Suprapubic skin (tissue), 4 donors: ENCODE measurements at regions not wholly inside any gene's neighbourhood (a gene's known extent, or its start where the extent isn't known, plus 50 kb on each side); places are given as distances from the start of the nearest gene placed in this dataset.

Experiments
- DNase-seq, 2 donors: peaks; one replicate each; pipeline ENCODE4 v3.0.0-alpha.2; 2019; ENCODE audit warnings: low spot score in 2 of 2
- H3K27ac ChIP-seq: fragments of 200-600 bp; sonication (generic); one replicate; pipeline ENCODE4 v1.5.1; 2019
- H3K27me3 ChIP-seq: fragments of 200-600 bp; sonication (generic); one replicate; pipeline ENCODE4 v1.5.1; 2019
- H3K36me3 ChIP-seq: fragments of 200-600 bp; sonication (generic); one replicate; pipeline ENCODE4 v1.5.1; 2019
- H3K4me1 ChIP-seq: fragments of 200-600 bp; sonication (generic); one replicate; pipeline ENCODE4 v1.5.1; 2019
- H3K4me3 ChIP-seq: fragments of 200-600 bp; sonication (generic); one replicate; pipeline ENCODE4 v1.5.1; 2019; ENCODE audit warnings: mild to moderate bottlenecking
- H3K9me3 ChIP-seq: fragments of 200-600 bp; sonication (generic); one replicate; pipeline ENCODE4 v1.5.1; 2019
- EP300 ChIP-seq: sonication (generic); formaldehyde crosslinking; IDR thresholded peaks from one replicate; pipeline ENCODE4 v1.6.1; 2017; ENCODE audit warnings: antibody characterized with exemption
- POLR2A ChIP-seq, 2 donors: fragments of 450-650 bp; IDR thresholded peaks; one replicate each; pipeline ENCODE4 v1.6.1; 2017; ENCODE audit warnings: antibody characterized with exemption in 2 of 2, mild to moderate bottlenecking in 2 of 2, moderate library complexity in 2 of 2
- POLR2AphosphoS5 ChIP-seq, 3 donors: sonication (generic); formaldehyde crosslinking; IDR thresholded peaks; one replicate each; pipeline ENCODE4 v1.6.1; 2017; ENCODE audit warnings: antibody characterized with exemption in 3 of 3
- WGBS: methylation state at CpG from one replicate; pipeline ENCODE4 v1.1.5; 2018; 5-methylcytosine and 5-hydroxymethylcytosine counted together
- TF ChIP-seq, protein P1 (sequence below), 2 donors: fragments of 200-600 bp in 1 of 2; fragments of 450-650 bp in 1 of 2; sonication (generic) in 1 of 2; IDR thresholded peaks; one replicate each; pipeline ENCODE4 v1.5.1; 2016 to 2019; ENCODE audit warnings: antibody characterized with exemption in 2 of 2, mild to moderate bottlenecking in 1 of 2, moderate library complexity in 1 of 2

- no peak for DNase-seq
- Histone ChIP-seq H3K4me3 (no peak overlapping the region), H3K9me3 (no peaks in the 10 kb centered on the region), H3K27ac (peak overlapping the region; percentile 62), H3K4me1 (peaks cover 42% of the 10 kb centered on the region), H3K27me3 (no peaks in the 10 kb centered on the region), H3K36me3 (no peaks in the 10 kb centered on the region)
- TF ChIP-seq, protein P1, sequence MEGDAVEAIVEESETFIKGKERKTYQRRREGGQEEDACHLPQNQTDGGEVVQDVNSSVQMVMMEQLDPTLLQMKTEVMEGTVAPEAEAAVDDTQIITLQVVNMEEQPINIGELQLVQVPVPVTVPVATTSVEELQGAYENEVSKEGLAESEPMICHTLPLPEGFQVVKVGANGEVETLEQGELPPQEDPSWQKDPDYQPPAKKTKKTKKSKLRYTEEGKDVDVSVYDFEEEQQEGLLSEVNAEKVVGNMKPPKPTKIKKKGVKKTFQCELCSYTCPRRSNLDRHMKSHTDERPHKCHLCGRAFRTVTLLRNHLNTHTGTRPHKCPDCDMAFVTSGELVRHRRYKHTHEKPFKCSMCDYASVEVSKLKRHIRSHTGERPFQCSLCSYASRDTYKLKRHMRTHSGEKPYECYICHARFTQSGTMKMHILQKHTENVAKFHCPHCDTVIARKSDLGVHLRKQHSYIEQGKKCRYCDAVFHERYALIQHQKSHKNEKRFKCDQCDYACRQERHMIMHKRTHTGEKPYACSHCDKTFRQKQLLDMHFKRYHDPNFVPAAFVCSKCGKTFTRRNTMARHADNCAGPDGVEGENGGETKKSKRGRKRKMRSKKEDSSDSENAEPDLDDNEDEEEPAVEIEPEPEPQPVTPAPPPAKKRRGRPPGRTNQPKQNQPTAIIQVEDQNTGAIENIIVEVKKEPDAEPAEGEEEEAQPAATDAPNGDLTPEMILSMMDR (IDR thresholded peaks at IDR 0.05), result no peak
- TF ChIP-seq POLR2A (IDR thresholded peaks at IDR 0.05), result no peak
- TF ChIP-seq POLR2AphosphoS5 (IDR thresholded peaks at IDR 0.05), result no peak
- no peak for TF ChIP-seq EP300
- WGBS, result 66% methylated on average over 8 of the region's 10 CpGs
Observed at GRCh38 chr10:5584895-5585516, 60.2 kb downstream of the CALML3 start.

DNA sequence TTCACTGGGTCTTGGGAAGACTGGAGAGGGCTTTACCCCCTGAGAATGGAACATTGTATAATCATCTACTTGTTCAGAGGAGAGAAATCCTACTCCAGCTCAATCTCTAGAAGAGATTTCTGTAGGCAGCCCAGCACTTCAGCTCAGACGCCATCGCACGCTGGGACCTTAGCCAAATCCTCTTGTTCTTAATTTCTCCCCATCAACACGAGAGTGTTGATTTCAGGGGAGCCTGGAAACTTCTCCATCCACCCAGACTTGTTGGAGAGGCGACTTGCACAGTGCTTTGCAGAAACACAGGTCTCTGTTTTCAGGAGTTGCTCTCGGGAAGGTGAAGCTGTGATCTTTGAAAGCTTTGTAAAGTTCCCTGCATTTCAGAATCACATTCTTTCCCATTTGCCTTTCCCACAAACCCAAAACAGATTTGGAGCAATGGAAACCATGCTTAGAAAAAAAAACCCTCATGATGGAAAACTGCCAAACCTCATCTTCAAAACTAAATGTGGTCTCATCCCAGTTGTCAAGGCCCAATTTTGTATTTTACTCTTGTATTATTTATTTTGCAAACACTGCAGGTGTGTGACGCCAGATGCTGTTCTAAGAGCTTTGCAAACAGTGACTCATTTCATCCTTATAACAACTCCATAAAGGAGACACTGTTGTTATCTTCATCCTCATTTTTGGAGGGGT is 60.9 kb downstream of the CALML3 start:
- 78% methylated on average over 7 of the region's 7 CpGs for WGBS
- Histone ChIP-seq H3K27me3 (no peaks in the 10 kb centered on the region), H3K4me1 (peaks cover 42% of the 10 kb centered on the region), H3K36me3 (no peaks in the 10 kb centered on the region), H3K9me3 (no peaks in the 10 kb centered on the region), H3K4me3 (no peak overlapping the region), H3K27ac (peak overlapping the region; percentile 62)
- no peak for DNase-seq
- no peak for TF ChIP-seq EP300
- TF ChIP-seq, protein P1 (IDR thresholded peaks at IDR 0.05), result no peak
- TF ChIP-seq POLR2A (IDR thresholded peaks at IDR 0.05), result no peak
- TF ChIP-seq POLR2AphosphoS5 (IDR thresholded peaks at IDR 0.05), result no peak

GRCh38 chr10:5587151-5588079 is 62.7 kb downstream of the CALML3 start:
- H3K4me1 ChIP-seq, result peaks cover 42% of the 10 kb centered on the region
- no peaks in the 10 kb centered on the region for H3K27me3 ChIP-seq
- H3K27ac ChIP-seq, result no peak overlapping the region
- H3K4me3 ChIP-seq, result no peak overlapping the region
- no peaks in the 10 kb centered on the region for H3K9me3 ChIP-seq
- DNase-seq, result no peak
- WGBS, result 72% methylated on average over 13 of the region's 25 CpGs
- H3K36me3 ChIP-seq, result no peaks in the 10 kb centered on the region
- TF ChIP-seq EP300 (no peak), POLR2A (IDR thresholded peaks at IDR 0.05) (no peak), POLR2AphosphoS5 (IDR thresholded peaks at IDR 0.05) (no peak)
- TF ChIP-seq, protein P1 (IDR thresholded peaks at IDR 0.05), result no peak

DNA sequence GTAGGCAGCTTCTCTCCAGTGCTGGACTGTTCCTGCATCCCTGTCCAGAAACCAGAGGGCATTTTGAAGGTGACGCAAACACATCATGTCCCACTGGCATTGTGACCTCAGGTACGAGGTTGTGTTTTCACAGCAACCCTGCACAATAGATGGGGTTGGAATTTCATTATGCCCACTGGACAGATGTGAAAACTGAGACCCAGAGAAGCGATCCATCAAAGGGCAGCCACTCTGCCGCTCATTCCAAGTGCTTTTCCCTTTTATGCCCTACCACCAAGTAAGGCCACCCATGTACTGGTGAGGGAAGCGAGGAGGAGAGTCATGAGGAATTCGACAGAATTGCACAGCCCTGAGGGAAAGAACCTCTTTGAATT is 63.3 kb downstream of the CALML3 start:
- TF ChIP-seq, protein P1 (IDR thresholded peaks at IDR 0.05), result no peak
- TF ChIP-seq EP300 (no peak), POLR2A (IDR thresholded peaks at IDR 0.05) (no peak), POLR2AphosphoS5 (IDR thresholded peaks at IDR 0.05) (no peak)
- H3K4me3 ChIP-seq, result no peak overlapping the region
- no peak for DNase-seq
- no peak overlapping the region for H3K27ac ChIP-seq
- H3K4me1 ChIP-seq, result peaks cover 38% of the 10 kb centered on the region
- no peaks in the 10 kb centered on the region for H3K27me3 ChIP-seq
- 95% methylated on average over 6 of the region's 6 CpGs for WGBS
- H3K9me3 ChIP-seq, result no peaks in the 10 kb centered on the region
- H3K36me3 ChIP-seq, result no peaks in the 10 kb centered on the region

DNA sequence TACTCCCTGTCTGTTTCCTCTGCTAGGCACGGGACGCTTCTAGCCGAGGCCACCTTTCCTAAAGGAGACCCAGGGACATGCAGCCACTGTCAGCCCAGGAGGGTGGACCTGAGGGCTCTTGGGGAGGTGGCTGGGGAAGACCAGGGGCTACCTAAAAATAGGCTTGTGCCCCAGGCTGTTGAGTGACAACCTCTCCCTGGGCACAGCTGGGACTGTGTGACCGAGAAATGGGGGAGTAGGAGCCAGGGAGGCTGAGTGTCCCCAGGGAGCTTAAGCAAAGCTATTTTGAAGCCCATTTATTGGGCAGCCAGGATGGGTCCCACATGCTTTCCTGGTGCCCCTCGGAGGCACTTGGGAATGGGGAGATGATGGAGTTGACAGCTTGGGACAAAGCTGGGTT is 63.8 kb downstream of the CALML3 start:
- H3K9me3 ChIP-seq, result no peaks in the 10 kb centered on the region
- H3K36me3 ChIP-seq, result no peaks in the 10 kb centered on the region
- no peak overlapping the region for H3K4me3 ChIP-seq
- H3K27ac ChIP-seq, result no peak overlapping the region
- no peaks in the 10 kb centered on the region for H3K27me3 ChIP-seq
- no peak for TF ChIP-seq EP300
- TF ChIP-seq, protein P1 (IDR thresholded peaks at IDR 0.05), result no peak
- TF ChIP-seq POLR2AphosphoS5 (IDR thresholded peaks at IDR 0.05), result no peak
- TF ChIP-seq POLR2A (IDR thresholded peaks at IDR 0.05), result no peak
- peaks cover 33% of the 10 kb centered on the region for H3K4me1 ChIP-seq
- DNase-seq, result no peak
- 97% methylated on average over 4 of the region's 5 CpGs for WGBS
